OCI-LY1 (cell line): ENCODE measurements at regions not wholly inside any gene's neighbourhood (a gene's known extent, or its start where the extent isn't known, plus 50 kb on each side); places are given as distances from the start of the nearest gene placed in this dataset.

Experiments used
- H2AFZ ChIP-seq: fragments of 200-600 bp; sonication (generic), shearing (Covaris generic); 2 replicates; pipeline ENCODE4 v1.6.0; 2014; ENCODE audit warnings: antibody characterized with exemption, mild to moderate bottlenecking, low read length
- H3F3A ChIP-seq: fragments of 200-600 bp; sonication (generic), shearing (Covaris generic); 2 replicates; pipeline ENCODE4 v1.6.0; 2014; ENCODE audit warnings: mild to moderate bottlenecking, antibody characterized with exemption, low read length, moderate library complexity; ENCODE audit not compliant: insufficient read depth
- H3K27ac ChIP-seq: fragments of 200-600 bp; sonication (generic); 2 replicates; pipeline ENCODE4 v1.5.1; 2014; ENCODE audit warnings: low read length, mixed run types, mild to moderate bottlenecking, low read depth; ENCODE audit not compliant: poor library complexity, severe bottlenecking
- H3K27me3 ChIP-seq: fragments of 200-600 bp; sonication (generic); 2 replicates; pipeline ENCODE4 v1.6.0; 2014; ENCODE audit warnings: antibody characterized with exemption, mild to moderate bottlenecking, low read length, moderate library complexity; ENCODE audit not compliant: insufficient read depth
- H3K36me3 ChIP-seq: fragments of 200-600 bp; sonication (generic); 2 replicates; pipeline ENCODE4 v1.6.1; 2014; ENCODE audit warnings: mild to moderate bottlenecking, antibody characterized with exemption, low read length, moderate library complexity, mixed read lengths; ENCODE audit not compliant: insufficient read depth
- H3K4me1 ChIP-seq: fragments of 200-600 bp; sonication (generic); 2 replicates; pipeline ENCODE4 v1.5.1; 2014; ENCODE audit warnings: mild to moderate bottlenecking, low read length, moderate library complexity; ENCODE audit not compliant: insufficient read depth, severe bottlenecking
- H3K4me2 ChIP-seq: fragments of 200-600 bp; sonication (generic), shearing (Covaris generic); 2 replicates; pipeline ENCODE4 v1.6.1; 2014; ENCODE audit warnings: low read length
- H3K4me3 ChIP-seq: fragments of 200-600 bp; sonication (generic); 2 replicates; pipeline ENCODE4 v1.5.1; 2014; ENCODE audit warnings: low read length, low read depth, mild to moderate bottlenecking, mixed read lengths; ENCODE audit not compliant: poor library complexity, severe bottlenecking
- H3K79me2 ChIP-seq: fragments of 200-600 bp; shearing (Covaris generic); 2 replicates; pipeline ENCODE4 v1.6.1; 2016; ENCODE audit warnings: mixed run types, low read length, mixed read lengths; ENCODE audit not compliant: insufficient read depth
- H3K9ac ChIP-seq: fragments of 200-600 bp; sonication (generic), shearing (Covaris generic); 2 replicates; pipeline ENCODE4 v1.6.1; 2014; ENCODE audit warnings: mild to moderate bottlenecking, low read length, mixed read lengths
- H3K9me2 ChIP-seq: fragments of 200-600 bp; sonication (generic), shearing (Covaris generic); 2 replicates; pipeline ENCODE4 v1.6.1; 2014; ENCODE audit warnings: low read depth, mild to moderate bottlenecking, low read length, mixed read lengths
- H3K9me3 ChIP-seq: fragments of 200-600 bp; shearing (Covaris generic); 2 replicates; pipeline ENCODE4 v1.6.1; 2014; ENCODE audit warnings: low read length, mixed read lengths
- H4K20me1 ChIP-seq: fragments of 200-600 bp; sonication (generic), shearing (Covaris generic); 2 replicates; pipeline ENCODE4 v1.6.0; 2016; ENCODE audit warnings: mild to moderate bottlenecking, low read length; ENCODE audit not compliant: insufficient read depth
- CTCF ChIP-seq: fragments of 200-600 bp; sonication (generic), shearing (Covaris generic); IDR thresholded peaks from 2 replicates; pipeline ENCODE4 v1.5.1; 2017; ENCODE audit warnings: mild to moderate bottlenecking, antibody characterized with exemption, low read length, moderate library complexity, mixed read lengths
- EZH2 ChIP-seq: fragments of 200-600 bp; sonication (generic), shearing (Covaris generic); IDR thresholded peaks from 2 replicates; pipeline ENCODE4 v1.8.0; 2017; ENCODE audit warnings: borderline replicate concordance, mixed run types, mild to moderate bottlenecking, antibody characterized with exemption, low read length, moderate library complexity, mixed read lengths

DNA sequence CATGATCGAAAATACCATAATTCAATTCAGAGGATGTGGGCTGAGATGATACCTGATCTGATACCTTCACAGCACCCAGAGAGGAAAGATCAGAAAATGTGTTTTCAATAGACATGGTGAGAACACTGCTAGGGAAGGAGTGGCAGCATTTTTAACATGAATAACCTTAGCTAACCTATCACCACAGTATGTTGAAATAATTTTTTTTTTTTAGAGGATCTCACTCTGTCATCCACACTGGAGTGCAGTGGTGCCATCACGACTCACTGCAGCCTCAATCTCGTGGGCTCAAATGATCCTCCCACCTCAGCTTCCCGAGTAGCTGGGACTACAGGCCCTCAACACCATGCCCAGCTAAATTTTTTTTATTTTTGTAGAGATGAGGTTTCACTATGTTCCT, 90.5 kb upstream of the RAPGEF2 start:
- Histone ChIP-seq H3K27ac (no peak overlapping the region), H3K9ac (no peak overlapping the region), H2AFZ (no peak overlapping the region), H3K4me2 (no peak overlapping the region), H4K20me1 (no peaks in the 10 kb centered on the region), H3K4me1 (no peaks in the 10 kb centered on the region), H3F3A (no peaks in the 10 kb centered on the region), H3K9me3 (no peaks in the 10 kb centered on the region), H3K36me3 (no peaks in the 10 kb centered on the region), H3K9me2 (no peaks in the 10 kb centered on the region), H3K4me3 (no peak overlapping the region), H3K27me3 (no peaks in the 10 kb centered on the region), H3K79me2 (no peaks in the 10 kb centered on the region)
- TF ChIP-seq EZH2, result no peak

GRCh38 chr4:159013692-159014091, 89.2 kb upstream of the RAPGEF2 start:
- TF ChIP-seq CTCF (no peak), EZH2 (no peak)

DNA sequence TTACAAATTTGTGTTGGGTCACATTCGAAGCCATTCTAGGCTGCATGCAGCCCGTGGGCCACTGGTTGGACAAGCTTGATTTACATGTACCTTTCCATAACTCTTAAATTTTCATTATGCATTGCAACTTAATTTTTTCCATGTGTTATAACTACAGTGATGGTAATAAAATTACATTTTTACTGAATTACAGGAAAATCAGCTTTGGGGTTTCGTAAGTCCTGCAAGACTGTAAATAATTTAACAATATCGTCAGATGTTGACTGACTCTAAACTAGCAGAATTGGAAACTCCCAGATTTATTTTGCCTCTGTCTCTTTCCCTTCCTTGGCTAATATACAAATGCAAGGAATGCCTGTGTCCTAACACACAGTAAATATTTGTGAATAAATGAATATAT, 88.0 kb upstream of the RAPGEF2 start:
- Histone ChIP-seq H3K79me2 (no peaks in the 10 kb centered on the region), H3F3A (no peaks in the 10 kb centered on the region), H3K27me3 (no peaks in the 10 kb centered on the region), H4K20me1 (no peaks in the 10 kb centered on the region), H3K9ac (no peak overlapping the region), H3K36me3 (no peaks in the 10 kb centered on the region), H3K4me2 (no peak overlapping the region), H3K4me3 (no peak overlapping the region), H3K9me2 (no peaks in the 10 kb centered on the region), H2AFZ (no peak overlapping the region), H3K9me3 (no peaks in the 10 kb centered on the region), H3K27ac (no peak overlapping the region), H3K4me1 (no peaks in the 10 kb centered on the region)
- TF ChIP-seq EZH2 (no peak), CTCF (no peak)

More at GRCh38 chr4:159013692-159014091, 89.2 kb upstream of the RAPGEF2 start:
- Histone ChIP-seq H3K4me3 (no peak overlapping the region), H3K27me3 (no peaks in the 10 kb centered on the region), H3K27ac (no peak overlapping the region), H3K9me2 (no peaks in the 10 kb centered on the region), H3K9me3 (no peaks in the 10 kb centered on the region), H3K9ac (no peak overlapping the region), H3K79me2 (no peaks in the 10 kb centered on the region), H3K4me2 (no peak overlapping the region), H3K36me3 (no peaks in the 10 kb centered on the region), H3K4me1 (no peaks in the 10 kb centered on the region), H3F3A (no peaks in the 10 kb centered on the region), H2AFZ (no peak overlapping the region), H4K20me1 (no peaks in the 10 kb centered on the region)

- Histone ChIP-seq H3K27me3 (no peaks in the 10 kb centered on the region), H3K9ac (no peak overlapping the region), H3K9me2 (no peaks in the 10 kb centered on the region), H4K20me1 (no peaks in the 10 kb centered on the region), H3K4me2 (no peak overlapping the region), H3K36me3 (no peaks in the 10 kb centered on the region), H3K79me2 (no peaks in the 10 kb centered on the region), H2AFZ (no peak overlapping the region), H3K4me1 (no peaks in the 10 kb centered on the region), H3K4me3 (no peak overlapping the region), H3K27ac (no peak overlapping the region), H3K9me3 (no peaks in the 10 kb centered on the region), H3F3A (no peaks in the 10 kb centered on the region)
- TF ChIP-seq EZH2 (no peak), CTCF (no peak)
Observed at GRCh38 chr4:159015841-159016240, 87.0 kb upstream of the RAPGEF2 start.
